Ovary (tissue), 3 donors: ENCODE measurements at regions not wholly inside any gene's neighbourhood (a gene's known extent, or its start where the extent isn't known, plus 50 kb on each side); places are given as distances from the start of the nearest gene placed in this dataset.

ENCODE experiments used
- CTCF ChIP-seq, 3 donors: fragments of 450-650 bp in 2 of 3; fragments of 200-600 bp in 1 of 3; IDR thresholded peaks; one replicate each; pipeline versions ENCODE4 v1.5.1 to v1.8.0; 2016 to 2022; ENCODE audit warnings: antibody characterized with exemption in 3 of 3, mild to moderate bottlenecking in 1 of 3
- POLR2A ChIP-seq: fragments of 450-650 bp; IDR thresholded peaks from one replicate; pipeline ENCODE4 v1.6.1; 2017; ENCODE audit warnings: antibody characterized with exemption, mild to moderate bottlenecking, moderate library complexity
- donor health status: DM: no; HTN: no; CAD: no.

DNA sequence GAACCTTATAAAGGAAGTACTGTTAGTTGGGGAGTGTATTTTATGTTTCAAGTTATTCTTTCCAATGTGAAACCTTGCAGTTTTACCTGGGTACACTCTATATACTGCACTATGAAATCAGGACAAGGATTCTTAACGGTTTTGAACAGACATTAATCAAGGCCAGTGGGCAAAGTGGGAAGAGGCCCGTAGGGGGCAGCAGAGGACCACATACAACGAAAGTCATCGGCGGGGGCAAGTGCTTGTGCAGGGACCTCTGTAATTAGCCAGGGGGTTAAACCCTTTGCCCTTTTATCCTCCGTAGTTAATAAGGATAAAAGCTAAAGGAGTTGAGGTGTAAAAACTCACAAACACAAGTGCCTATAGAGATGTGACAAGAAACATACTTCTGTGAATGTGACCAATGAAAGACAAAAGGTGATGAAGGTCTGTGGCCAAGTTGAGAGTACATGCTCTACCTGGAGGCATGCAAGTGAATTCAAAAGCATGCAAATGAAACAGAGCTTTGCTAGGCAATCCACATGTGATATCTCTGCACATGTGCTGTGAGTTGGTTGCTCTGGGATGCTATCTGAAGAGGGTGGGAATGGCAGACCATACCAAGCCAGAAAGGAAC is 392.7 kb upstream of the MAN1A1 start:
- TF ChIP-seq POLR2A (no peak), CTCF (IDR thresholded peaks at IDR 0.05) (no peak)
